Neural progenitor cell (in vitro differentiated cells): ENCODE measurements at regions not wholly inside any gene's neighbourhood (a gene's known extent, or its start where the extent isn't known, plus 50 kb on each side); places are given as distances from the start of the nearest gene placed in this dataset.
A peak's percentile ranks its signal among the peaks of the same experiment; 100 is the strongest.

Experiments used
- DNase-seq: peaks from one replicate; pipeline ENCODE4 v3.0.0-alpha.2; 2016; ENCODE audit warnings: low spot score
- H2AFZ ChIP-seq: fragments of 200-600 bp; sonication (generic); replicated peaks from 2 replicates; pipeline ENCODE4 v1.6.1; 2016; ENCODE audit warnings: antibody characterized with exemption
- H3F3A ChIP-seq: fragments of 200-600 bp; sonication (generic); 2 replicates; pipeline ENCODE4 v1.6.1; 2016; ENCODE audit warnings: antibody characterized with exemption, low read depth
- H3K27ac ChIP-seq: fragments of 200-600 bp; sonication (generic); 2 replicates; pipeline ENCODE4 v1.5.1; 2016; ENCODE audit warnings: mild to moderate bottlenecking
- H3K27me3 ChIP-seq: fragments of 200-600 bp; sonication (generic); 2 replicates; pipeline ENCODE4 v1.6.1; 2016; ENCODE audit warnings: mild to moderate bottlenecking, moderate library complexity
- H3K36me3 ChIP-seq: fragments of 200-600 bp; sonication (generic); 2 replicates; pipeline ENCODE4 v1.5.1; 2016
- H3K4me1 ChIP-seq: fragments of 200-600 bp; sonication (generic); 2 replicates; pipeline ENCODE4 v1.6.1; 2016; ENCODE audit warnings: mixed run types
- H3K4me2 ChIP-seq: fragments of 200-600 bp; sonication (generic); 2 replicates; pipeline ENCODE4 v1.6.1; 2016
- H3K4me3 ChIP-seq: fragments of 200-600 bp; sonication (generic); 2 replicates; pipeline ENCODE4 v1.5.1; 2016
- H3K79me2 ChIP-seq: fragments of 200-600 bp; sonication (generic); 2 replicates; pipeline ENCODE4 v1.6.1; 2016; ENCODE audit warnings: low read depth
- H3K9ac ChIP-seq: fragments of 200-600 bp; sonication (generic); 2 replicates; pipeline ENCODE4 v1.6.1; 2016
- H3K9me3 ChIP-seq: fragments of 200-600 bp; sonication (generic); 2 replicates; pipeline ENCODE4 v1.5.1; 2016; ENCODE audit warnings: low read depth
- H4K20me1 ChIP-seq: fragments of 200-600 bp; sonication (generic); 2 replicates; pipeline ENCODE4 v1.6.1; 2016; ENCODE audit warnings: low read depth
- H3K27ac Mint-ChIP-seq: 3 replicates; pipeline ENCODE4 v1.8.0; 2021; ENCODE audit warnings: mixed read lengths
- H3K27me3 Mint-ChIP-seq: 2 replicates; pipeline ENCODE4 v1.8.0; 2022; ENCODE audit warnings: low read depth, mild to moderate bottlenecking, inconsistent platforms, moderate library complexity, mixed read lengths; ENCODE audit not compliant: insufficient read depth
- H3K36me3 Mint-ChIP-seq: 3 replicates; pipeline ENCODE4 v1.8.0; 2021; ENCODE audit warnings: mixed read lengths
- H3K4me1 Mint-ChIP-seq: 3 replicates; pipeline ENCODE4 v1.8.0; 2021; ENCODE audit warnings: mixed read lengths
- H3K4me3 Mint-ChIP-seq: 3 replicates; pipeline ENCODE4 v1.8.0; 2021; ENCODE audit warnings: mild to moderate bottlenecking, moderate library complexity, mixed read lengths
- H3K9me3 Mint-ChIP-seq: 3 replicates; pipeline ENCODE4 v1.8.0; 2020; ENCODE audit warnings: mixed read lengths
- EZH2 ChIP-seq: fragments of 200-600 bp; sonication (generic); IDR thresholded peaks from 2 replicates; pipeline ENCODE4 v1.6.1; 2017; ENCODE audit warnings: antibody characterized with exemption, mild to moderate bottlenecking, moderate library complexity
- EZH2phosphoT487 ChIP-seq: fragments of 200-600 bp; sonication (generic); IDR thresholded peaks from 2 replicates; pipeline ENCODE4 v1.6.1; 2017; ENCODE audit warnings: antibody characterized with exemption
- TF ChIP-seq, protein P1 (sequence below): fragments of 200-600 bp; sonication (generic); IDR thresholded peaks from 2 replicates; pipeline ENCODE4 v1.5.1; 2017; ENCODE audit warnings: antibody characterized with exemption, mild to moderate bottlenecking

DNA sequence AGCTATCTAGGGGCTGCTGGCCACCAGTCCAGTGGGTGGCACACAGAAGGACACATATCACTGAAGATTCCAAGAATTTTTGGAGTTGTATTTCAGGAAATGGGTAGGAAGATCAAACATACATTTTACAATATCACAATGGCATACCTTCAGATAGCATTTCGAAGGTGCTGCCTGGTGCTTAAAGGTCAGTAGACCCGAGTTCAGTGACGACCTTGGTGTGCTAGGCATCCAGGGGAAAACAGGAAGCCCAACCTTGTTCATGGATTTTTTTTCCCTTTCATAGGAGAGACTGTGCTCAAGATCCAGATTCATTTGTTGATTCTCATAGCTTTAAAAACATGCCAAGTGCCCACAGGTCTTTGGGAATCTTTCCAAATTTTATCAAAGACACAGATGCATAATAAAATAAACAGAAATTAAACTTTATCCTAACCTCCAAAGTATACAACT is 51.0 kb upstream of the RCBTB2 start:
- H4K20me1 ChIP-seq, result no peaks in the 10 kb centered on the region
- H3K27me3 ChIP-seq, result no peaks in the 10 kb centered on the region
- no peak overlapping the region for H3K4me2 ChIP-seq
- TF ChIP-seq EZH2phosphoT487 (no peak), EZH2 (no peak)
- TF ChIP-seq, protein P1, sequence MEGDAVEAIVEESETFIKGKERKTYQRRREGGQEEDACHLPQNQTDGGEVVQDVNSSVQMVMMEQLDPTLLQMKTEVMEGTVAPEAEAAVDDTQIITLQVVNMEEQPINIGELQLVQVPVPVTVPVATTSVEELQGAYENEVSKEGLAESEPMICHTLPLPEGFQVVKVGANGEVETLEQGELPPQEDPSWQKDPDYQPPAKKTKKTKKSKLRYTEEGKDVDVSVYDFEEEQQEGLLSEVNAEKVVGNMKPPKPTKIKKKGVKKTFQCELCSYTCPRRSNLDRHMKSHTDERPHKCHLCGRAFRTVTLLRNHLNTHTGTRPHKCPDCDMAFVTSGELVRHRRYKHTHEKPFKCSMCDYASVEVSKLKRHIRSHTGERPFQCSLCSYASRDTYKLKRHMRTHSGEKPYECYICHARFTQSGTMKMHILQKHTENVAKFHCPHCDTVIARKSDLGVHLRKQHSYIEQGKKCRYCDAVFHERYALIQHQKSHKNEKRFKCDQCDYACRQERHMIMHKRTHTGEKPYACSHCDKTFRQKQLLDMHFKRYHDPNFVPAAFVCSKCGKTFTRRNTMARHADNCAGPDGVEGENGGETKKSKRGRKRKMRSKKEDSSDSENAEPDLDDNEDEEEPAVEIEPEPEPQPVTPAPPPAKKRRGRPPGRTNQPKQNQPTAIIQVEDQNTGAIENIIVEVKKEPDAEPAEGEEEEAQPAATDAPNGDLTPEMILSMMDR, result no peak
- H3F3A ChIP-seq, result peaks cover 8% of the 10 kb centered on the region
- H3K4me1 ChIP-seq, result peaks cover 28% of the 10 kb centered on the region
- H3K9me3 ChIP-seq, result no peaks in the 10 kb centered on the region
- Mint-ChIP-seq H3K27me3 (peaks cover 5% of the 10 kb centered on the region), H3K4me3 (no peak overlapping the region), H3K9me3 (peaks cover 8% of the 10 kb centered on the region), H3K4me1 (peaks cover 13% of the 10 kb centered on the region), H3K36me3 (no peaks in the 10 kb centered on the region), H3K27ac (no peak overlapping the region)
- no peak overlapping the region for H2AFZ ChIP-seq
- no peaks in the 10 kb centered on the region for H3K79me2 ChIP-seq
- H3K27ac ChIP-seq, result no peak overlapping the region
- no peaks in the 10 kb centered on the region for H3K36me3 ChIP-seq
- no peak for DNase-seq
- H3K9ac ChIP-seq, result no peak overlapping the region
- no peak overlapping the region for H3K4me3 ChIP-seq

- no peak overlapping the region for H2AFZ ChIP-seq
- no peaks in the 10 kb centered on the region for H3K9me3 ChIP-seq
- Mint-ChIP-seq H3K9me3 (peaks cover 11% of the 10 kb centered on the region), H3K27ac (peak overlapping the region; percentile 81), H3K36me3 (no peaks in the 10 kb centered on the region), H3K4me1 (peaks cover 13% of the 10 kb centered on the region), H3K4me3 (no peak overlapping the region), H3K27me3 (peaks cover 5% of the 10 kb centered on the region)
- H3K4me1 ChIP-seq, result peaks cover 21% of the 10 kb centered on the region
- H3K27me3 ChIP-seq, result no peaks in the 10 kb centered on the region
- H3K4me2 ChIP-seq, result peak overlapping the region; percentile 50
- DNase-seq, result peak; percentile 68
- H3K79me2 ChIP-seq, result no peaks in the 10 kb centered on the region
- H3K9ac ChIP-seq, result no peak overlapping the region
- peaks cover 8% of the 10 kb centered on the region for H3F3A ChIP-seq
- TF ChIP-seq EZH2phosphoT487 (no peak), EZH2 (no peak)
- TF ChIP-seq, protein P1, result no peak
- no peaks in the 10 kb centered on the region for H4K20me1 ChIP-seq
- no peaks in the 10 kb centered on the region for H3K36me3 ChIP-seq
- H3K4me3 ChIP-seq, result no peak overlapping the region
- peak overlapping the region; percentile 75 for H3K27ac ChIP-seq
Measured at GRCh38 chr13:48585456-48585840, 52.6 kb upstream of the RCBTB2 start.

DNA sequence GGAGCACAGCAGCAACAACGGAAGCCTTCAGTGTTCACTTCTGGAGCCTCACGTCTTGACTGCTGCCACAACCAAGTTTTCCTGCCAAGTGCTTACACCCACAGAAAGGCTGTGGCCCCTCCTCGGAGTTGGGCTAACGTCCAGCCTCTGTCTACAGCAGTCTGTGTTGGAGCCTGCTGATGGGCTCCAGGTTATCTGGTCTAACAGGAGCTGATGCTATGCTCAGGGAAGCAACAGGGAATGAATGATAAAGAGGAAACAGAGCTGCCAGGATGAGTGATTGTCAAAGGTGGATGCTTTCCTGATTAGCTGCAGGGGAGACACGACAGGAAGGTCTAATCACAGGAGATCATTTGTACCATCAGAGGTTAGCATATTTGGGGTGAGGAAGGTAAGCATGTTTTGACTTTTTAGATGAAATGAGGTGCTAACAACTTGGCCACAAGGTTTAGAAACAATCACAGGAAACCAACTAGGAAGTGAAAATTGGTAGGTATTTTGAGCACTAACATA is 53.8 kb upstream of the RCBTB2 start:
- H3K4me2 ChIP-seq, result no peak overlapping the region
- H3K27me3 ChIP-seq, result no peaks in the 10 kb centered on the region
- peaks cover 8% of the 10 kb centered on the region for H3F3A ChIP-seq
- H3K9ac ChIP-seq, result no peak overlapping the region
- Mint-ChIP-seq H3K4me3 (no peak overlapping the region), H3K27ac (peak overlapping the region; percentile 29), H3K4me1 (peaks cover 13% of the 10 kb centered on the region), H3K27me3 (peaks cover 7% of the 10 kb centered on the region), H3K36me3 (no peaks in the 10 kb centered on the region), H3K9me3 (peaks cover 11% of the 10 kb centered on the region)
- no peak for DNase-seq
- H3K79me2 ChIP-seq, result no peaks in the 10 kb centered on the region
- peak overlapping the region; percentile 66 for H2AFZ ChIP-seq
- no peaks in the 10 kb centered on the region for H3K9me3 ChIP-seq
- no peak overlapping the region for H3K27ac ChIP-seq
- H3K4me3 ChIP-seq, result no peak overlapping the region
- no peaks in the 10 kb centered on the region for H4K20me1 ChIP-seq
- TF ChIP-seq EZH2 (no peak), EZH2phosphoT487 (no peak)
- TF ChIP-seq, protein P1, result no peak
- H3K4me1 ChIP-seq, result peaks cover 21% of the 10 kb centered on the region
- H3K36me3 ChIP-seq, result no peaks in the 10 kb centered on the region
